Activated B cell treated with CpG ODN at 0.5 μM for 24 hours (primary cell): ENCODE measurements at regions not wholly inside any gene's neighbourhood (a gene's known extent, or its start where the extent isn't known, plus 50 kb on each side); places are given as distances from the start of the nearest gene placed in this dataset.

Experiments used
- ATAC-seq: fragments of 200-7000 bp; cut with Tn5 transposase; one replicate; pipeline ENCODE4 v1.10.0; 2021; ENCODE audit warnings: low read depth, mild to moderate bottlenecking, moderate library complexity
- CTCF ChIA-PET: fragments of 350-600 bp; sonication (Branson Sonifier 250); formaldehyde crosslinking; loops from one replicate; lab custom pipeline; 2021; ENCODE audit warnings: antibody characterized with exemption; lab: Charles Lee
- POLR2A ChIA-PET: fragments of 350-600 bp; sonication (Branson Sonifier 250); formaldehyde crosslinking; loops from one replicate; lab custom pipeline; 2021; ENCODE audit warnings: antibody characterized with exemption; lab: Charles Lee
- DNase-seq: peaks from one replicate; pipeline ENCODE4 v3.0.0; 2022
- H3K27ac Mint-ChIP-seq: one replicate; pipeline ENCODE4 v1.8.0; 2020; ENCODE audit warnings: mixed read lengths
- H3K27me3 Mint-ChIP-seq: one replicate; pipeline ENCODE4 v1.8.0; 2021; ENCODE audit warnings: mixed read lengths
- H3K36me3 Mint-ChIP-seq: one replicate; pipeline ENCODE4 v1.8.0; 2021; ENCODE audit warnings: low read depth, mixed read lengths
- H3K4me1 Mint-ChIP-seq: one replicate; pipeline ENCODE4 v1.8.0; 2021; ENCODE audit warnings: mixed read lengths
- H3K4me3 Mint-ChIP-seq: one replicate; pipeline ENCODE4 v1.8.0; 2020; ENCODE audit warnings: mild to moderate bottlenecking, mixed read lengths
- H3K9me3 Mint-ChIP-seq: one replicate; pipeline ENCODE4 v1.8.0; 2020; ENCODE audit warnings: mixed read lengths
- intact Hi-C: fragments of 100-400 bp; cut with micrococcal nuclease; formaldehyde crosslinking; loops from one replicate; pipeline ENCODE4 v1.15.1; 2024
- TF ChIP-seq, protein P1 (sequence below): fragments of 200-600 bp; IDR thresholded peaks from one replicate; pipeline ENCODE4 v1.8.0; 2022; ENCODE audit warnings: antibody characterized with exemption, mild to moderate bottlenecking

DNA sequence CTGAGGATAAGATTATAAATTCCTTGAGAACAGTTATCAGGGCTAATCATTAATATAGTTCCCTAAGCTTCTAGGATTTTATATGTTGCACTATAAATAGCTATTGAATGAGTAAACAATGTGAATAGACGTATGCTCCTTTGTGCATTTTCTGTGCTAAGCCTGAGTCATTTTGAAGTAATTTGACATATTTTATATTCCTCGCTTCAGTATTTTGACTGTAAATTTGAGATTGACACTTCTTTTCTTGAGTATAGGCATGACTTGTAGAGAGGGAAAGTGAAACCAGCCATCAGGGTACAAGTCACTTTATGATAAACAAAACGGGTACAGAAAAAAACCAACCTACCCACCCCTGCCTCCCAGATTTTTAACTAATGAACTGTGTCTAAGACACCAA lies 367.7 kb upstream of the PRR16 start:
- Mint-ChIP-seq H3K4me1 (peaks cover 18% of the 10 kb centered on the region), H3K4me3 (no peak overlapping the region), H3K9me3 (no peaks in the 10 kb centered on the region), H3K27me3 (no peaks in the 10 kb centered on the region), H3K36me3 (no peaks in the 10 kb centered on the region), H3K27ac (no peak overlapping the region)
- DNase-seq (no peak), ATAC-seq (no peak)
- ChIA-PET CTCF (no interaction called here), POLR2A (no interaction called here)
- intact Hi-C loops: loop anchor here (5.0 kb wide), 1 partner anchor 371 kb away; no protein-coding TSS in a partner anchor
- TF ChIP-seq, protein P1, sequence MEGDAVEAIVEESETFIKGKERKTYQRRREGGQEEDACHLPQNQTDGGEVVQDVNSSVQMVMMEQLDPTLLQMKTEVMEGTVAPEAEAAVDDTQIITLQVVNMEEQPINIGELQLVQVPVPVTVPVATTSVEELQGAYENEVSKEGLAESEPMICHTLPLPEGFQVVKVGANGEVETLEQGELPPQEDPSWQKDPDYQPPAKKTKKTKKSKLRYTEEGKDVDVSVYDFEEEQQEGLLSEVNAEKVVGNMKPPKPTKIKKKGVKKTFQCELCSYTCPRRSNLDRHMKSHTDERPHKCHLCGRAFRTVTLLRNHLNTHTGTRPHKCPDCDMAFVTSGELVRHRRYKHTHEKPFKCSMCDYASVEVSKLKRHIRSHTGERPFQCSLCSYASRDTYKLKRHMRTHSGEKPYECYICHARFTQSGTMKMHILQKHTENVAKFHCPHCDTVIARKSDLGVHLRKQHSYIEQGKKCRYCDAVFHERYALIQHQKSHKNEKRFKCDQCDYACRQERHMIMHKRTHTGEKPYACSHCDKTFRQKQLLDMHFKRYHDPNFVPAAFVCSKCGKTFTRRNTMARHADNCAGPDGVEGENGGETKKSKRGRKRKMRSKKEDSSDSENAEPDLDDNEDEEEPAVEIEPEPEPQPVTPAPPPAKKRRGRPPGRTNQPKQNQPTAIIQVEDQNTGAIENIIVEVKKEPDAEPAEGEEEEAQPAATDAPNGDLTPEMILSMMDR: no peak

DNA sequence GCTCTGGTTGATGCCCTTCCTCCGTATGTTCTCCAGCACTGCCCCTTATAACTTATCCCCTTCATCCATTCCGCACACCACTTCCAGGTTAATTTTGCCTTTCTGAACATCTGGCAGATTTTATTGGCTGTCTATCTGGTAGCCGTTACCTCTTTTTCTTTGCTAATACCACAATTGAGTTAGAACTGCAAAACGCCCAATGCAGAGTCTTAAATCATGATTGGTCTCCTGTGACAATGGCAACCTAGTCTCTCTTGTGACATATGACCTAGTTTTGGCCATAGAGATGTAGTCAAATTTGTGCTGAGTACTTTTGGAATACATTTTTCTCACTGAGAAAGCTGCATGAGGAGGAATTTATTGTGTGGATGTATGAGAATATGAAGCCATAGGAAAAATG lies 365.7 kb upstream of the PRR16 start:
- Mint-ChIP-seq H3K27me3 (no peaks in the 10 kb centered on the region), H3K9me3 (no peaks in the 10 kb centered on the region), H3K4me1 (peaks cover 14% of the 10 kb centered on the region), H3K36me3 (no peaks in the 10 kb centered on the region), H3K4me3 (peak overlapping the region; percentile 8), H3K27ac (no peak overlapping the region)
- POLR2A ChIA-PET: no interaction called here
- DNase-seq (no peak), ATAC-seq (no peak)
- CTCF ChIA-PET: no interaction called here
- intact Hi-C loops: loop anchor here (5.0 kb wide), 1 partner anchor 369 kb away; no protein-coding TSS in a partner anchor
- TF ChIP-seq, protein P1: no peak

DNA sequence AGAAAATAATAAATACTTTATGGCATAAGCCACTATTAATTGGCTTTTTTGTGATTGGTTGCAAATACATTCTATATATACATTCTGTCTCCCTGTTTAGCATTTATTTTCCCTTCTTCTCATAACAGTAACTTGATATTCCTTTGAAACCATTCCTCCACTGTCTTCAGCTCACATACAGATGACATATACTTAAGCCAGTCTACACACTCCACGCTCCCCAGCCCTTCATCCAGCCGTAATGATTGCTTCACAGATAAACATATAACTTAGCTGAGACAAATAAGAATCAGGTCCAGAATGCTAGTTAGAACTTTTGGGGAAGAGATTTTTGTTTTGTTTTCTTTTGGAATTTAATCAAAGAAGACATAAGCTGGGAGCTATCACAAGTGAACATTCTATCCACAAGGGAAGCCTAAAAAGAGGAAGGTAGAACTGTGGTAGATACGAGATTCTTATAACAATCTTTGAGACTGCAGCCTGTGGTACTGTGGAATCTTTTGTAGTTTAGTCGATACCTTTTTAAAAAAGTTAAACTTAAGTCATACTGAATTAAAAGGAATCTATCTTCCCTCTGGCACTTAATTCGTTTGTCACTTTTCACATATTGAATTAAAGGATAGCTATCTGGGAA lies 365.1 kb upstream of the PRR16 start:
- Mint-ChIP-seq H3K9me3 (no peaks in the 10 kb centered on the region), H3K4me1 (peaks cover 14% of the 10 kb centered on the region), H3K27me3 (no peaks in the 10 kb centered on the region), H3K4me3 (no peak overlapping the region), H3K27ac (no peak overlapping the region), H3K36me3 (no peaks in the 10 kb centered on the region)
- POLR2A ChIA-PET: no interaction called here
- no peak for ATAC-seq
- intact Hi-C loops: loop anchor here (5.0 kb wide), 1 partner anchor 368 kb away; no protein-coding TSS in a partner anchor
- TF ChIP-seq, protein P1: no peak
- no peak for DNase-seq
- CTCF ChIA-PET: no interaction called here

DNA sequence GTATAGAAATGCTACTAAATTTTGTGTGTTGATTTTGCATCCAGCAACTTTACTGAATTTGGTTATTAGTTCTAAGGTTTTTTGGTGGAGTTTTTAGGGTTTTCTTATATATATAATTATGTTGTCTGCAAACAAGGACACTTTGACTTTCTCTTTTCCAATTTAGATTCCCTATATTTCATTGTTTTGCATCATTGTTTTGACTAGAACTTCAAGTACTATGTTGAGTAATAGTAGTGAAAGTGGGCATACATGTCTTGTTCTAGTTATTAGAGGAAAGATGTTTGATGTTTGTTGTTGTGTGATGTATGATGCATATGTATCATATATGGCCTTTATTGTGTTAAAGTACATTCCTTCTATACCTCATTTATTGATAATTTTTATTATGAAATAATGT lies 362.3 kb upstream of the PRR16 start:
- ATAC-seq (no peak), DNase-seq (no peak)
- ChIA-PET POLR2A (no interaction called here), CTCF (no interaction called here)
- Mint-ChIP-seq H3K4me3 (no peak overlapping the region), H3K27me3 (no peaks in the 10 kb centered on the region), H3K9me3 (no peaks in the 10 kb centered on the region), H3K36me3 (no peaks in the 10 kb centered on the region), H3K4me1 (peaks cover 7% of the 10 kb centered on the region), H3K27ac (no peak overlapping the region)
- TF ChIP-seq, protein P1: no peak
- intact Hi-C loops: no loop called here

DNA sequence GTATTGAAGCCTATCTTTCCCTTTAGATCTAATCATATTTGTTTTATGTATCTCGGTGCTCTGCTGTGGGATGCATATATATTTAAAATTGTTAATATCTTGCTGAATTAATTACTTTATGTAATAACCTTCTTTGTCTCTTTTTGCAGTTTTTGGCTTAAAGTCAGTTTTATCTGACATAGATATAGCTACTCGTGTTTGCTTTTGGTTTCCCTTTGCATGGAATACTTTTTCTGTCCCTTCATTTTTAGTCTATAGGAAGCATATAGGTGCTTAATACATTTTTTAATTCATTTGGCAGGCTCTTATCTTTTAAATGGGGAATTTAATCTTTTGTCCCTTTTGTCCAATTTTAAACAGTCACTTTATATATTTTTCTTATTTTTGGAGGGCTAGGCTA lies 360.6 kb upstream of the PRR16 start:
- intact Hi-C loops: no loop called here
- ChIA-PET CTCF (no interaction called here), POLR2A (no interaction called here)
- no peaks in the 10 kb centered on the region for H3K9me3 Mint-ChIP-seq
- peaks cover under 1% of the 10 kb centered on the region for H3K4me1 Mint-ChIP-seq
- no peak for DNase-seq
- H3K27me3 Mint-ChIP-seq: no peaks in the 10 kb centered on the region
- no peaks in the 10 kb centered on the region for H3K36me3 Mint-ChIP-seq
- no peak overlapping the region for H3K4me3 Mint-ChIP-seq
- no peak overlapping the region for H3K27ac Mint-ChIP-seq
- ATAC-seq: no peak
- TF ChIP-seq, protein P1: no peak
